ENCODE measurements at regions not wholly inside any gene's neighbourhood (a gene's known extent, or its start where the extent isn't known, plus 50 kb on each side); places are given as distances from the start of the nearest gene placed in this dataset.

DNA sequence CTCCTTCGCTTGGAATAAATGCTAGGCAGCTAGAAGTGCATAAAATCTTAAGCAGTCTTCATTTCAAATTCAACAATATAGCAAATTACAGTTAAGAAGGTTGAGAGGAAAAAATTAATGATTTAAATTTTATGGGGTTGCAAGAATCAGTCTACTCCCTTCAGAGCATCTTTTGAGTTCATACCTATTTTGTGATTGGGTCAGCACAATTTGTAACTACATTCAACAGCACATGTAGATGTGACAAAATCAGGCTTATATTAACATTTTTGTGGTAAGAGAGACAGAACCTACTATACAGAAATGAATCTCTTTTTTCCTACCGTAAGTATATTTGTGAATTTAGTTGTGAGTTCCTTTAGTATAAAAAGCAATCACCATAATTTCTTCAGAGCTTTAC, 520.6 kb upstream of the HTR2A start:
- no peak for DNase-seq (ENCODE audit: low read depth, low spot score)
- Histone ChIP-seq H4K20me1 (replicated peaks; ENCODE audit: control insufficient read depth, extremely low read depth, insufficient read depth, low read length) (no peaks in the 10 kb centered on the region), H3K36me3 (ENCODE audit: control insufficient read depth in 2 of 2, extremely low read depth in 1 of 2, insufficient read depth in 2 of 2, low read length in 2 of 2) (no peaks in the 10 kb centered on the region), H3K27me3 (ENCODE audit: control insufficient read depth in 2 of 2, insufficient read depth in 2 of 2, low read length in 2 of 2) (no peaks in the 10 kb centered on the region), H3K4me2 (ENCODE audit: insufficient read depth, low read length) (no peak overlapping the region), H3K9ac (replicated peaks; ENCODE audit: extremely low read depth, insufficient read depth, low read length) (no peak overlapping the region), H3K27ac (ENCODE audit: insufficient read depth, low read depth, low read length) (no peak overlapping the region), H2AFZ (ENCODE audit: low read depth, low read length) (no peak overlapping the region), H3K9me3 (replicated peaks; ENCODE audit: control insufficient read depth, insufficient read depth, low read length) (peaks cover 10% of the 10 kb centered on the region), H3K4me3 (replicated peaks in 1 of 3; ENCODE audit: insufficient read depth in 1 of 3, low read depth in 1 of 3, low read length in 3 of 3) (no peak overlapping the region), H3K79me2 (ENCODE audit: control insufficient read depth, insufficient read depth, low read length) (no peaks in the 10 kb centered on the region), H3K9me1 (replicated peaks; ENCODE audit: control insufficient read depth, extremely low read depth, insufficient read depth, low read length) (no peaks in the 10 kb centered on the region), H3K4me1 (ENCODE audit: control insufficient read depth, extremely low read depth, insufficient read depth, low read length) (no peaks in the 10 kb centered on the region)
- no peak for FAIRE-seq
- CTCF ChIA-PET: no interaction called here
- POLR2A ChIA-PET: no interaction called here
- TF ChIP-seq, protein P1, sequence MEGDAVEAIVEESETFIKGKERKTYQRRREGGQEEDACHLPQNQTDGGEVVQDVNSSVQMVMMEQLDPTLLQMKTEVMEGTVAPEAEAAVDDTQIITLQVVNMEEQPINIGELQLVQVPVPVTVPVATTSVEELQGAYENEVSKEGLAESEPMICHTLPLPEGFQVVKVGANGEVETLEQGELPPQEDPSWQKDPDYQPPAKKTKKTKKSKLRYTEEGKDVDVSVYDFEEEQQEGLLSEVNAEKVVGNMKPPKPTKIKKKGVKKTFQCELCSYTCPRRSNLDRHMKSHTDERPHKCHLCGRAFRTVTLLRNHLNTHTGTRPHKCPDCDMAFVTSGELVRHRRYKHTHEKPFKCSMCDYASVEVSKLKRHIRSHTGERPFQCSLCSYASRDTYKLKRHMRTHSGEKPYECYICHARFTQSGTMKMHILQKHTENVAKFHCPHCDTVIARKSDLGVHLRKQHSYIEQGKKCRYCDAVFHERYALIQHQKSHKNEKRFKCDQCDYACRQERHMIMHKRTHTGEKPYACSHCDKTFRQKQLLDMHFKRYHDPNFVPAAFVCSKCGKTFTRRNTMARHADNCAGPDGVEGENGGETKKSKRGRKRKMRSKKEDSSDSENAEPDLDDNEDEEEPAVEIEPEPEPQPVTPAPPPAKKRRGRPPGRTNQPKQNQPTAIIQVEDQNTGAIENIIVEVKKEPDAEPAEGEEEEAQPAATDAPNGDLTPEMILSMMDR (IDR thresholded peaks at IDR 0.05; ENCODE audit: extremely low read depth in 1 of 2, insufficient read depth in 1 of 2, low read depth in 1 of 2, low read length in 2 of 2): no peak
- TF ChIP-seq FOS (IDR thresholded peaks at IDR 0.05; ENCODE audit: borderline replicate concordance, insufficient read depth, low read length): no peak
- TF ChIP-seq, protein P2, sequence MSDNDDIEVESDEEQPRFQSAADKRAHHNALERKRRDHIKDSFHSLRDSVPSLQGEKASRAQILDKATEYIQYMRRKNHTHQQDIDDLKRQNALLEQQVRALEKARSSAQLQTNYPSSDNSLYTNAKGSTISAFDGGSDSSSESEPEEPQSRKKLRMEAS (IDR thresholded peaks at IDR 0.05; ENCODE audit: insufficient read depth, insufficient read length): no peak
- no peak for TF ChIP-seq JUN (IDR thresholded peaks at IDR 0.05; ENCODE audit: borderline replicate concordance, insufficient read depth, insufficient read length, low read depth)
- TF ChIP-seq POLR2AphosphoS5 (IDR thresholded peaks at IDR 0.05; ENCODE audit: insufficient read depth, low read depth, low read length): no peak
- no peak for TF ChIP-seq MYC (IDR thresholded peaks at IDR 0.05; ENCODE audit: low read depth, low read length)
- no peak for TF ChIP-seq EZH2 (IDR thresholded peaks at IDR 0.05; ENCODE audit: borderline replicate concordance, low read depth, low read length, severe bottlenecking)
- TF ChIP-seq GATA2 (IDR thresholded peaks at IDR 0.05; ENCODE audit: insufficient read depth, insufficient read length, low read depth, low read length): no peak
- no peak for TF ChIP-seq POLR2A (IDR thresholded peaks at IDR 0.05; ENCODE audit: low read depth, low read length)
- BruUV-seq (replicated peaks): no TSS peak
- intact Hi-C loops (cut with micrococcal nuclease): no loop called here
- dilution Hi-C loops (cut with MboI; ENCODE audit: extremely low pct_ligation_motif_present, low sequenced_read_pairs): no loop called here
